Thoracic aorta (tissue), 2 donors: ENCODE measurements at regions not wholly inside any gene's neighbourhood (a gene's known extent, or its start where the extent isn't known, plus 50 kb on each side); places are given as distances from the start of the nearest gene placed in this dataset.

ENCODE experiments used
- ATAC-seq: fragments of 150-250 bp; one replicate; pipeline ENCODE4 v1.8.0; 2017; ENCODE audit warnings: low read depth; ENCODE audit not compliant: insufficient number of reproducible peaks, low FRiP score
- DNase-seq: peaks from one replicate; pipeline ENCODE4 v3.0.0-alpha.2; 2020; ENCODE audit warnings: low spot score
- H3K27ac ChIP-seq, 2 donors: fragments of 200-600 bp; sonication (generic); 1 replicate in 1 of 2; 2 replicates in 1 of 2; pipeline ENCODE4 v1.5.1; 2016; ENCODE audit warnings: mild to moderate bottlenecking in 2 of 2, moderate library complexity in 2 of 2
- H3K27me3 ChIP-seq: fragments of 200-600 bp; sonication (generic); replicated peaks from 2 replicates; pipeline ENCODE4 v1.6.0; 2016; ENCODE audit warnings: mild to moderate bottlenecking; ENCODE audit not compliant: insufficient read depth
- H3K36me3 ChIP-seq: fragments of 200-600 bp; sonication (generic); one replicate; pipeline ENCODE4 v1.5.1; 2016
- H3K4me1 ChIP-seq, 2 donors: fragments of 200-600 bp; sonication (generic); 1 replicate in 1 of 2; 2 replicates in 1 of 2; pipeline versions ENCODE4 v1.5.1 to v1.6.0; 2016; ENCODE audit warnings: low read depth in 2 of 2, mild to moderate bottlenecking in 1 of 2; ENCODE audit not compliant: control insufficient read depth in 1 of 2
- H3K4me3 ChIP-seq: fragments of 200-600 bp; sonication (generic); 2 replicates; pipeline ENCODE4 v1.5.1; 2016; ENCODE audit warnings: mild to moderate bottlenecking
- H3K9me3 ChIP-seq: fragments of 200-600 bp; sonication (generic); 2 replicates; pipeline ENCODE4 v1.5.1; 2016
- CTCF ChIP-seq: fragments of 200-600 bp; sonication (generic); IDR thresholded peaks from one replicate; pipeline ENCODE4 v1.5.1; 2019; ENCODE audit warnings: antibody characterized with exemption

- DNase-seq = no peak
- no peak for TF ChIP-seq CTCF
- no peaks in the 10 kb centered on the region for H3K9me3 ChIP-seq
- no peak overlapping the region for H3K27ac ChIP-seq
- H3K27me3 ChIP-seq = no peaks in the 10 kb centered on the region
- H3K4me3 ChIP-seq = no peak overlapping the region
- ATAC-seq = no peak
- no peaks in the 10 kb centered on the region for H3K36me3 ChIP-seq
- no peaks in the 10 kb centered on the region for H3K4me1 ChIP-seq
These were observed 627.0 kb downstream of the ACTR3B start for GRCh38 chr7:153386556-153386955.

DNA sequence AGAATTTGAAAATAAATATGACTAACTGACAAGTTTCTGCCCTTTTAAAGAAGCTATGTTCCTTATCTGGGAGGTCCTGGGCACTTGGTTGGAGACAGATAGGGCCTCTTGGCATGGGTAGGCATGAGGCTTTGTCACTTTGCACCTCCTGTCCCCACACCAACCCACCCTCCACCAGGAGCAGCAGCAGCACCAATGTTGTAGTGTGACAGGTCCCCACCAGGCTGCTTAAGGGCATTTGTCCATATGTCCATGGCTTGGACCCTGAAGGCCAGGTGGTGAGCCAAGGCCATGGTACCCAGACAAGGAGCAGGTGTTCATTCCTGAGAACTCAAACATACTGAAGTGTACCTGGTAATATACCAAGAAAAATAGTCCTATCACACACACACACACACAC, 629.1 kb downstream of the ACTR3B start:
- ATAC-seq = no peak
- H3K36me3 ChIP-seq = no peaks in the 10 kb centered on the region
- no peak for TF ChIP-seq CTCF
- no peak for DNase-seq
- no peaks in the 10 kb centered on the region for H3K4me1 ChIP-seq
- H3K27me3 ChIP-seq = no peaks in the 10 kb centered on the region
- no peak overlapping the region for H3K4me3 ChIP-seq
- no peaks in the 10 kb centered on the region for H3K9me3 ChIP-seq
- H3K27ac ChIP-seq = no peak overlapping the region

GRCh38 chr7:153389261-153389660, 629.7 kb downstream of the ACTR3B start:
- DNase-seq = no peak
- no peaks in the 10 kb centered on the region for H3K9me3 ChIP-seq
- no peak for TF ChIP-seq CTCF
- no peak overlapping the region for H3K4me3 ChIP-seq
- H3K36me3 ChIP-seq = no peaks in the 10 kb centered on the region
- no peak overlapping the region for H3K27ac ChIP-seq
- ATAC-seq = no peak
- H3K4me1 ChIP-seq = no peaks in the 10 kb centered on the region
- no peaks in the 10 kb centered on the region for H3K27me3 ChIP-seq

- no peak overlapping the region for H3K27ac ChIP-seq
- no peaks in the 10 kb centered on the region for H3K4me1 ChIP-seq
- no peak overlapping the region for H3K4me3 ChIP-seq
- ATAC-seq = no peak
- no peak for TF ChIP-seq CTCF
- H3K36me3 ChIP-seq = no peaks in the 10 kb centered on the region
- no peak for DNase-seq
- no peaks in the 10 kb centered on the region for H3K27me3 ChIP-seq
- H3K9me3 ChIP-seq = no peaks in the 10 kb centered on the region
These were observed 631.4 kb downstream of the ACTR3B start for GRCh38 chr7:153390955-153391354.

DNA sequence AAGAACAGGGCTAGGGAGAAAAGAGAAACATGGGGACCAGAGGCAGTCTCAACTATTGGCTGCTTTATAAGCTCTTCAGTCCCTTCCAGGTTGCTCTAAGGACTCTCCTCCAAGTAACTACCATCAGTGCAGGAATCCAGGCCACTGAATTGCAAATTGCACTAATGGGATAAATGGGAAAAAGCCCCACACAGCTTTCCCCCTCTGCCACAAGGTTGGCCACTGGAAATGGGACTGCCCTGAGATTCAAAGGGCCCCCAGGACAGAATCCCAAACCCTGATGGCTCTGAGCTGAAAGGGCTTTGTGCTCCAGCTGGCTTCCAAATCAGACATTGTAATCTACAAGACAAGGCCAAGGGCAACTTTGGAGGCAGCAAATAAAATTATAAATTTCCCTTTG, 633.2 kb downstream of the ACTR3B start:
- Histone ChIP-seq H3K4me1 (no peaks in the 10 kb centered on the region), H3K36me3 (no peaks in the 10 kb centered on the region), H3K27me3 (no peaks in the 10 kb centered on the region), H3K4me3 (no peak overlapping the region), H3K9me3 (no peaks in the 10 kb centered on the region), H3K27ac (no peak overlapping the region)
- DNase-seq (no peak), ATAC-seq (no peak)
- TF ChIP-seq CTCF = no peak
